ENCODE measurements at regions not wholly inside any gene's neighbourhood (a gene's known extent, or its start where the extent isn't known, plus 50 kb on each side); places are given as distances from the start of the nearest gene placed in this dataset.
A peak's percentile ranks its signal among the peaks of the same experiment; 100 is the strongest.

GRCh38 chr11:19350160-19350559 lies 109.4 kb upstream of the E2F8 start:
- DNase-seq (ENCODE audit: low spot score) = no peak
- H4K91ac ChIP-seq (ENCODE audit: low read depth, low read length, poor library complexity) = no peak overlapping the region
- WGBS, 2 donors (ENCODE audit: extremely low coverage in 2 of 2, insufficient read length in 2 of 2, insufficient replicate concordance in 1 of 2) = no CpG with 5 or more reads among the region's 11 CpGs

GRCh38 chr11:19349340-19350025 lies 108.7 kb upstream of the E2F8 start:
- H2BK15ac ChIP-seq (ENCODE audit: low read length) = no peak overlapping the region

More at GRCh38 chr11:19350160-19350559, 109.4 kb upstream of the E2F8 start:
- Histone ChIP-seq H3K14ac (ENCODE audit: low read length) (no peak overlapping the region), H3K27me3 (ENCODE audit: control insufficient read depth in 3 of 3, insufficient read depth in 3 of 3, low read depth in 1 of 3, low read length in 3 of 3) (peaks cover 0 to 19% (median 0%) of the 10 kb centered on the region in 3 experiments), H4K8ac (ENCODE audit: low read depth, low read length) (no peak overlapping the region), H2BK120ac (ENCODE audit: low read depth, low read length) (no peak overlapping the region), H3K4me3 (ENCODE audit: low read length in 2 of 2) (no peak overlapping the region), H3K4me1 (ENCODE audit: control insufficient read depth in 2 of 2, insufficient read depth in 1 of 2, low read depth in 1 of 2, low read length in 2 of 2) (peaks cover 23 to 37% of the 10 kb centered on the region in 2 donors), H3K9ac (ENCODE audit: low read depth, low read length, poor library complexity) (no peak overlapping the region), H3K36me3 (replicated peaks in 1 of 2; ENCODE audit: control insufficient read depth in 2 of 2, insufficient read depth in 2 of 2, low read length in 2 of 2) (peaks cover 0 to 18% of the 10 kb centered on the region in 2 donors), H2BK5ac (ENCODE audit: low read length) (no peak overlapping the region), H2AFZ (ENCODE audit: low read length) (no peak overlapping the region), H3K4me2 (ENCODE audit: insufficient read depth, low read length, poor library complexity, severe bottlenecking) (no peak overlapping the region), H3K9me3 (replicated peaks in 1 of 2; ENCODE audit: control insufficient read depth in 2 of 2, insufficient read depth in 1 of 2, low read depth in 1 of 2, low read length in 2 of 2) (no peaks in the 10 kb centered on the region), H3K18ac (ENCODE audit: low read length) (no peak overlapping the region), H2BK12ac (ENCODE audit: low read length) (no peak overlapping the region), H2BK15ac (ENCODE audit: low read length) (no peak overlapping the region), H3K79me1 (ENCODE audit: low read depth, low read length) (no peaks in the 10 kb centered on the region), H3K4ac (ENCODE audit: low read length) (no peak overlapping the region), H2AK5ac (ENCODE audit: low read depth, low read length) (no peak overlapping the region), H3K23ac (ENCODE audit: low read depth, low read length, poor library complexity) (no peak overlapping the region), H3K27ac (replicated peaks; ENCODE audit: low read length) (no peak overlapping the region)

DNA sequence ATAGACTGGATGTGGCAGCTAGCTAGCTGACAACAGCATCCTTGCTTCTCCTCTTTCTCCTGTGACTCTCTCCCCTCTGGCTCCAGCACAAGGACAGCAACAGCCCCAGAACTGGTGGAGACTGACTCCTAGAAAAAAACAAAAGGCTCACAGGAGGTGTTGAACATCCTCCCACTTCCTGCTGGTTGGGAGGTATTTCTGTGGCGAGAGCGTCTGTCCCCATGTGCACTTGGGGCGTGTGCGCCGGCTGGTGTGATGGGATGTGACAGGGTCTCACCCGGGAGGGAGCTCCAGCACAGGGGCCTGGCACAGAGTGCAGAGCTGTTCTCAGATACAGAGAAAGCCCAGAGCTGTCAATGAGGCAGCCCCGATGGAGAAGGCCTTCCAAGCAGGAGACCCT lies 107.2 kb upstream of the E2F8 start:
- no peak for DNase-seq (ENCODE audit: low spot score)
- H3K23ac ChIP-seq (ENCODE audit: low read depth, low read length, poor library complexity) = no peak overlapping the region
- H3K9me3 ChIP-seq (replicated peaks in 1 of 2; ENCODE audit: control insufficient read depth in 2 of 2, insufficient read depth in 1 of 2, low read depth in 1 of 2, low read length in 2 of 2) = no peaks in the 10 kb centered on the region
- no peak overlapping the region for H3K4me2 ChIP-seq (ENCODE audit: insufficient read depth, low read length, poor library complexity, severe bottlenecking)
- H3K4me1 ChIP-seq (ENCODE audit: control insufficient read depth in 2 of 2, insufficient read depth in 1 of 2, low read depth in 1 of 2, low read length in 2 of 2) = peaks cover 23 to 38% of the 10 kb centered on the region in 2 donors
- no peak overlapping the region for H2AK5ac ChIP-seq (ENCODE audit: low read depth, low read length)
- no peaks in the 10 kb centered on the region for H3K79me1 ChIP-seq (ENCODE audit: low read depth, low read length)
- H4K8ac ChIP-seq (ENCODE audit: low read depth, low read length) = no peak overlapping the region
- H2BK120ac ChIP-seq (ENCODE audit: low read depth, low read length) = no peak overlapping the region
- peak overlapping the region; percentile 20 for H3K18ac ChIP-seq (ENCODE audit: low read length)
- no peak overlapping the region for H3K4ac ChIP-seq (ENCODE audit: low read length)
- WGBS, 2 donors (ENCODE audit: extremely low coverage in 2 of 2, insufficient read length in 2 of 2, insufficient replicate concordance in 1 of 2) = no CpG with 5 or more reads among the region's 7 CpGs
- H4K91ac ChIP-seq (ENCODE audit: low read depth, low read length, poor library complexity) = no peak overlapping the region
- no peak overlapping the region for H2BK12ac ChIP-seq (ENCODE audit: low read length)
- no peak overlapping the region for H3K4me3 ChIP-seq (ENCODE audit: low read length in 2 of 2)
- no peak overlapping the region for H2BK15ac ChIP-seq (ENCODE audit: low read length)
- H2BK5ac ChIP-seq (ENCODE audit: low read length) = no peak overlapping the region
- no peak overlapping the region for H3K9ac ChIP-seq (ENCODE audit: low read depth, low read length, poor library complexity)
- H3K14ac ChIP-seq (ENCODE audit: low read length) = no peak overlapping the region
- peaks cover 0 to 15% of the 10 kb centered on the region in 2 donors for H3K36me3 ChIP-seq (replicated peaks in 1 of 2; ENCODE audit: control insufficient read depth in 2 of 2, insufficient read depth in 2 of 2, low read length in 2 of 2)
- H3K27me3 ChIP-seq (ENCODE audit: control insufficient read depth in 3 of 3, insufficient read depth in 3 of 3, low read depth in 1 of 3, low read length in 3 of 3) = peaks cover 0 to 33% (median 20%) of the 10 kb centered on the region in 3 experiments
- H2AFZ ChIP-seq (ENCODE audit: low read length) = peak overlapping the region; percentile 0
- H3K27ac ChIP-seq (replicated peaks; ENCODE audit: low read length) = no peak overlapping the region

More at GRCh38 chr11:19349340-19350025, 108.7 kb upstream of the E2F8 start:
- Histone ChIP-seq H4K8ac (ENCODE audit: low read depth, low read length) (no peak overlapping the region), H3K27ac (replicated peaks; ENCODE audit: low read length) (no peak overlapping the region), H3K27me3 (ENCODE audit: control insufficient read depth in 3 of 3, insufficient read depth in 3 of 3, low read depth in 1 of 3, low read length in 3 of 3) (peaks cover 0 to 22% (median 4%) of the 10 kb centered on the region in 3 experiments), H3K36me3 (replicated peaks in 1 of 2; ENCODE audit: control insufficient read depth in 2 of 2, insufficient read depth in 2 of 2, low read length in 2 of 2) (peaks cover 0 to 18% of the 10 kb centered on the region in 2 donors), H3K14ac (ENCODE audit: low read length) (no peak overlapping the region), H3K23ac (ENCODE audit: low read depth, low read length, poor library complexity) (no peak overlapping the region), H3K18ac (ENCODE audit: low read length) (no peak overlapping the region), H2AFZ (ENCODE audit: low read length) (peak overlapping the region; percentile 26), H3K4me2 (ENCODE audit: insufficient read depth, low read length, poor library complexity, severe bottlenecking) (no peak overlapping the region), H3K79me1 (ENCODE audit: low read depth, low read length) (no peaks in the 10 kb centered on the region), H3K4me3 (ENCODE audit: low read length in 2 of 2) (no peak overlapping the region), H2BK12ac (ENCODE audit: low read length) (no peak overlapping the region), H2AK5ac (ENCODE audit: low read depth, low read length) (no peak overlapping the region), H2BK120ac (ENCODE audit: low read depth, low read length) (no peak overlapping the region), H4K91ac (ENCODE audit: low read depth, low read length, poor library complexity) (no peak overlapping the region), H2BK5ac (ENCODE audit: low read length) (no peak overlapping the region), H3K4ac (ENCODE audit: low read length) (no peak overlapping the region), H3K9ac (ENCODE audit: low read depth, low read length, poor library complexity) (peak overlapping the region; percentile 4), H3K4me1 (ENCODE audit: control insufficient read depth in 2 of 2, insufficient read depth in 1 of 2, low read depth in 1 of 2, low read length in 2 of 2) (peaks cover 26 to 38% of the 10 kb centered on the region in 2 donors), H3K9me3 (replicated peaks in 1 of 2; ENCODE audit: control insufficient read depth in 2 of 2, insufficient read depth in 1 of 2, low read depth in 1 of 2, low read length in 2 of 2) (no peaks in the 10 kb centered on the region)
- DNase-seq (ENCODE audit: low spot score) = no peak
- no CpG with 5 or more reads among the region's 17 CpGs for WGBS, 2 donors (ENCODE audit: extremely low coverage in 2 of 2, insufficient read length in 2 of 2, insufficient replicate concordance in 1 of 2)

DNA sequence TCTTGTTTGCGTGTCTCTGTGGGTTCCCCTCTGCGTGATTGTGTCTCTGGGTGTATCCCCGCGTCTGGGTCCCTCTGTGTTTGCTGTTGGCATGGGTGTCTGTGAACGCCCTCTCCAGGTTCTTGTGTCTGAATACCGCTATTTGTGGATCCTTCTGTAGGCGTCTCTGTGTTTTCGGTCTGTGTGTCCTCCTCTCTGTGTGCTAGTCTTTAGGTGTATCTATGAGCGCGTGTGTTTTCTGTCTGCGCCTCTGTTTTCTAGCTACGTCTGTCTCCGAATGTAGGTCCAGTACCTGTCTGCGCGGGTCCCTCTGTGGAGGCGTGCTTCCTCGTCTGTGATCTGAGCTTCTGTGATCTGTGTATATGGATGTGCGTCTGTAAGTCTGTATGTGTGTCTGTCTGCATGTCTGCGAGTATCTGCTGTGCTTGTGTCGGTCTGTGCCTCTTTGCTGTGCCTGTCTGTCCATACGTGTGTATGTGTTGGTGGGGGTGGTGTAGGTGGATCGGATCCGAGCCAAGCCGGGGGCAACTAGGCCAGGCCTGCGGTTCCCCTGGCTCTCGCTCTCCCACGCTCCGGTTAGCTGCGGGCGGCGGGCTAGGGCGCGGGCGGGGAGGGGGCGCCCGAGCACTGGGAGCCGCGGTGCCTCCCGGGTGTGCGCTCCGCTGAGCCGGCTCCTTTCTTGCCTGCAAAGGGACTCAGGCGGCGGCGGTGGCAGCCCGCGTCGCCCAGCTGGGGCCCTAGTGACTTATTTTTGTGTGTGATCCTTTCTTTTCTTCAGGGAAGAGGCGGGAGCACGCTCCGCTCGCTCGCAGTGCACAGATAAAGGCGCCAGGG lies 105.3 kb upstream of the E2F8 start:
- Histone ChIP-seq H3K4me1 (ENCODE audit: control insufficient read depth in 2 of 2, insufficient read depth in 1 of 2, low read depth in 1 of 2, low read length in 2 of 2) (peaks cover 20 to 35% of the 10 kb centered on the region in 2 donors), H2AK5ac (ENCODE audit: low read depth, low read length) (no peak overlapping the region), H3K9me3 (replicated peaks in 1 of 2; ENCODE audit: control insufficient read depth in 2 of 2, insufficient read depth in 1 of 2, low read depth in 1 of 2, low read length in 2 of 2) (no peaks in the 10 kb centered on the region), H3K4me2 (ENCODE audit: insufficient read depth, low read length, poor library complexity, severe bottlenecking) (peak overlapping the region; percentile 97), H3K27ac (replicated peaks; ENCODE audit: low read length) (no peak overlapping the region), H3K14ac (ENCODE audit: low read length) (peak overlapping the region; percentile 22), H2AFZ (ENCODE audit: low read length) (peak overlapping the region; percentile 93), H2BK15ac (ENCODE audit: low read length) (no peak overlapping the region), H4K8ac (ENCODE audit: low read depth, low read length) (no peak overlapping the region), H2BK12ac (ENCODE audit: low read length) (peak overlapping the region; percentile 41), H3K23ac (ENCODE audit: low read depth, low read length, poor library complexity) (peak overlapping the region; percentile 78), H3K79me1 (ENCODE audit: low read depth, low read length) (no peaks in the 10 kb centered on the region), H3K9ac (ENCODE audit: low read depth, low read length, poor library complexity) (peak overlapping the region; percentile 81), H3K18ac (ENCODE audit: low read length) (peak overlapping the region; percentile 89), H3K27me3 (ENCODE audit: control insufficient read depth in 3 of 3, insufficient read depth in 3 of 3, low read depth in 1 of 3, low read length in 3 of 3) (peaks cover 0 to 37% (median 33%) of the 10 kb centered on the region in 3 experiments), H3K36me3 (replicated peaks in 1 of 2; ENCODE audit: control insufficient read depth in 2 of 2, insufficient read depth in 2 of 2, low read length in 2 of 2) (peaks cover 0 to 10% of the 10 kb centered on the region in 2 donors), H3K4me3 (ENCODE audit: low read length in 2 of 2) (peak overlapping the region; percentile 75 to 77), H2BK120ac (ENCODE audit: low read depth, low read length) (peak overlapping the region; percentile 56), H4K91ac (ENCODE audit: low read depth, low read length, poor library complexity) (no peak overlapping the region), H3K4ac (ENCODE audit: low read length) (no peak overlapping the region), H2BK5ac (ENCODE audit: low read length) (no peak overlapping the region)
- peak; percentile 43 for DNase-seq (ENCODE audit: low spot score)
- WGBS, 2 donors (ENCODE audit: extremely low coverage in 2 of 2, insufficient read length in 2 of 2, insufficient replicate concordance in 1 of 2) = no CpG with 5 or more reads among the region's 54 CpGs

Data from neuronal stem cell (in vitro differentiated cells).